ENCODE measurements at regions not wholly inside any gene's neighbourhood (a gene's known extent, or its start where the extent isn't known, plus 50 kb on each side); places are given as distances from the start of the nearest gene placed in this dataset.

- no peak for TF ChIP-seq ZBTB7A (IDR thresholded peaks at IDR 0.05; ENCODE audit: low read depth)
- TF ChIP-seq, protein P1, sequence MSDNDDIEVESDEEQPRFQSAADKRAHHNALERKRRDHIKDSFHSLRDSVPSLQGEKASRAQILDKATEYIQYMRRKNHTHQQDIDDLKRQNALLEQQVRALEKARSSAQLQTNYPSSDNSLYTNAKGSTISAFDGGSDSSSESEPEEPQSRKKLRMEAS (IDR thresholded peaks at IDR 0.05) = no peak
- TF ChIP-seq REST (IDR thresholded peaks at IDR 0.05; ENCODE audit: low read depth) = no peak
- no peak for TF ChIP-seq CEBPB (IDR thresholded peaks at IDR 0.05)
- no peak for TF ChIP-seq TAF1 (IDR thresholded peaks at IDR 0.05; ENCODE audit: low read depth)
- TF ChIP-seq EP300 (IDR thresholded peaks at IDR 0.05; ENCODE audit: borderline replicate concordance) = no peak
- TF ChIP-seq YY1 (IDR thresholded peaks at IDR 0.05; ENCODE audit: low read depth) = no peak
- TF ChIP-seq TEAD4 (IDR thresholded peaks at IDR 0.05) = no peak
- no peak for TF ChIP-seq RAD21 (IDR thresholded peaks at IDR 0.05; ENCODE audit: low read depth)
- TF ChIP-seq TCF12 (IDR thresholded peaks at IDR 0.05; ENCODE audit: low read depth) = no peak
- TF ChIP-seq, protein P2, sequence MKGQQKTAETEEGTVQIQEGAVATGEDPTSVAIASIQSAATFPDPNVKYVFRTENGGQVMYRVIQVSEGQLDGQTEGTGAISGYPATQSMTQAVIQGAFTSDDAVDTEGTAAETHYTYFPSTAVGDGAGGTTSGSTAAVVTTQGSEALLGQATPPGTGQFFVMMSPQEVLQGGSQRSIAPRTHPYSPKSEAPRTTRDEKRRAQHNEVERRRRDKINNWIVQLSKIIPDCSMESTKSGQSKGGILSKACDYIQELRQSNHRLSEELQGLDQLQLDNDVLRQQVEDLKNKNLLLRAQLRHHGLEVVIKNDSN (IDR thresholded peaks at IDR 0.05) = no peak
- TF ChIP-seq NFIC (IDR thresholded peaks at IDR 0.05) = no peak
- no peak for TF ChIP-seq EGR1 (IDR thresholded peaks at IDR 0.05)
Measured at GRCh38 chr3:43187836-43188479, 82.1 kb upstream of the POMGNT2 start.

Data from Ishikawa (cell line).